OCI-LY3 (cell line): ENCODE measurements at regions not wholly inside any gene's neighbourhood (a gene's known extent, or its start where the extent isn't known, plus 50 kb on each side); places are given as distances from the start of the nearest gene placed in this dataset.

ENCODE experiments used
- H2AFZ ChIP-seq: fragments of 200-600, 300-600 bp; shearing (Covaris generic); 2 replicates; pipeline ENCODE4 v1.6.0; 2014; ENCODE audit warnings: antibody characterized with exemption, low read depth, low read length
- H3K27ac ChIP-seq: fragments of 200-600, 300-600 bp; sonication (generic); 2 replicates; pipeline ENCODE4 v1.5.1; 2014; ENCODE audit warnings: mild to moderate bottlenecking, low read length, moderate library complexity, mixed read lengths
- H3K27me3 ChIP-seq: fragments of 200-600, 300-600 bp; sonication (generic); 2 replicates; pipeline ENCODE4 v1.6.1; 2014; ENCODE audit warnings: low read depth, low read length, mixed read lengths
- H3K36me3 ChIP-seq: fragments of 200-600, 300-600 bp; sonication (generic); replicated peaks from 2 replicates; pipeline ENCODE3; 2014; ENCODE audit warnings: low read depth, low read length, mixed read lengths
- H3K4me1 ChIP-seq: fragments of 300-600, 200-600 bp; sonication (generic); 2 replicates; pipeline ENCODE4 v1.6.1; 2014; ENCODE audit warnings: low read length, mixed read lengths
- H3K4me2 ChIP-seq: fragments of 200-600, 300-600 bp; sonication (generic); 2 replicates; pipeline ENCODE4 v1.6.1; 2014; ENCODE audit warnings: low read length, mixed read lengths
- H3K4me3 ChIP-seq: fragments of 300-600, 200-600 bp; sonication (generic); 2 replicates; pipeline ENCODE4 v1.5.1; 2014; ENCODE audit warnings: antibody characterized with exemption, mild to moderate bottlenecking, low read length, moderate library complexity
- H3K79me2 ChIP-seq: fragments of 300-600, 200-600 bp; shearing (Covaris generic); 2 replicates; pipeline ENCODE4 v1.6.1; 2014; ENCODE audit warnings: mild to moderate bottlenecking, low read length, mixed read lengths
- H3K9ac ChIP-seq: fragments of 300-600, 200-600 bp; shearing (Covaris generic); 2 replicates; pipeline ENCODE4 v1.6.0; 2014; ENCODE audit warnings: mild to moderate bottlenecking, low read length, moderate library complexity
- H3K9me3 ChIP-seq: fragments of 200-600, 300-600 bp; shearing (Covaris generic); 2 replicates; pipeline ENCODE4 v1.6.1; 2014; ENCODE audit warnings: low read length, mixed read lengths; ENCODE audit not compliant: insufficient read depth
- H4K20me1 ChIP-seq: fragments of 200-600, 300-600 bp; sonication (generic); 2 replicates; pipeline ENCODE4 v1.6.1; 2016; ENCODE audit warnings: low read length, mixed read lengths; ENCODE audit not compliant: insufficient read depth
- EZH2phosphoT487 ChIP-seq: fragments of 200-600 bp; shearing (Covaris generic); IDR thresholded peaks from 2 replicates; pipeline ENCODE4 v1.6.1; 2018; ENCODE audit warnings: antibody characterized with exemption, mixed run types, low read depth
- TF ChIP-seq, protein P1 (sequence below): fragments of 200-600, 300-600 bp; sonication (generic); IDR thresholded peaks from 2 replicates; pipeline ENCODE4 v1.5.1; 2014; ENCODE audit warnings: antibody characterized with exemption, low read length, low read depth

DNA sequence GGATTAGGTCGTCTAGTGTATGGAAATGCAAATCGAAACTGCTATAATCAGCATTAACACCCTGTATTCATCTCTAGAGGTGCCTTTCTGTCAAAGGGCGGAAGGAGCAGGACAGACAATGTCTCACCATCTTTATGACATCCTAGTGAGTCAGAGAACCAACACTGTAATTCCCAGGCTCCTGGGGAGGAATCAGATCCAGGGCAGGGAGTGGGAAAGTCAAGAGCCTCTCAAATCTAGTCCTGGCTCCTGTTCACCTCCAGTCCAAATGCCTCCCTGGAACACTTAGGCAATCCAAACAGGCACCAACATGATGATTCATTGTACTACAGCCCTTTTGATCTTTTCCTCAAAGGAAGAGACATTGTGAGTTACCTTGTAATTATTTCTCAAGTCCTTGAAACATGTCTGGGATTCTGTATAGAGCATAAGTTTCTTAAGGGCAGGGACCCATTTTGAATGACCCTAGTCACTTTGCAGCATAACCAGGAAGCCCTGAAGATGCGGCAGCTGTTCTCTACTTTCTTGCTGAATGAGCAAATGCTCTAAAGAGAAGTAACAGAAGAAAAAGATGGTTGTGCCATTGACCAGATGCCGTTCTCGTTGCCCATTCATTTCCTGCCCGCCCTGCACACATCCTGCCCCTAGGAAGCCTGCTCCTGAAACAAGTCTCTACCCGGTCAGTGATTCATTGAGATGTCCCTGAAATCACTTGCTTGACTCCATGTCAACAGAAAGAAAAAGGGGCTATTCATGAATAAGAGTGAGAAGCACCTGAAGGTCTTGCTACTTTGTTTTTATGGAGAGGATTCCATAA, 112.8 kb upstream of the JARID2 start:
- peak overlapping the region; percentile 34 for H3K4me2 ChIP-seq
- H3K27me3 ChIP-seq: no peaks in the 10 kb centered on the region
- no peaks in the 10 kb centered on the region for H3K9me3 ChIP-seq
- H3K4me3 ChIP-seq: no peak overlapping the region
- peaks cover 74% of the 10 kb centered on the region for H3K4me1 ChIP-seq
- TF ChIP-seq, protein P1, sequence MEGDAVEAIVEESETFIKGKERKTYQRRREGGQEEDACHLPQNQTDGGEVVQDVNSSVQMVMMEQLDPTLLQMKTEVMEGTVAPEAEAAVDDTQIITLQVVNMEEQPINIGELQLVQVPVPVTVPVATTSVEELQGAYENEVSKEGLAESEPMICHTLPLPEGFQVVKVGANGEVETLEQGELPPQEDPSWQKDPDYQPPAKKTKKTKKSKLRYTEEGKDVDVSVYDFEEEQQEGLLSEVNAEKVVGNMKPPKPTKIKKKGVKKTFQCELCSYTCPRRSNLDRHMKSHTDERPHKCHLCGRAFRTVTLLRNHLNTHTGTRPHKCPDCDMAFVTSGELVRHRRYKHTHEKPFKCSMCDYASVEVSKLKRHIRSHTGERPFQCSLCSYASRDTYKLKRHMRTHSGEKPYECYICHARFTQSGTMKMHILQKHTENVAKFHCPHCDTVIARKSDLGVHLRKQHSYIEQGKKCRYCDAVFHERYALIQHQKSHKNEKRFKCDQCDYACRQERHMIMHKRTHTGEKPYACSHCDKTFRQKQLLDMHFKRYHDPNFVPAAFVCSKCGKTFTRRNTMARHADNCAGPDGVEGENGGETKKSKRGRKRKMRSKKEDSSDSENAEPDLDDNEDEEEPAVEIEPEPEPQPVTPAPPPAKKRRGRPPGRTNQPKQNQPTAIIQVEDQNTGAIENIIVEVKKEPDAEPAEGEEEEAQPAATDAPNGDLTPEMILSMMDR: no peak
- no peak for TF ChIP-seq EZH2phosphoT487
- H2AFZ ChIP-seq: 0 out of 2 replicates have a peak overlapping the region, but pooled peaks have one; percentile 15
- H3K79me2 ChIP-seq: no peaks in the 10 kb centered on the region
- no peaks in the 10 kb centered on the region for H3K36me3 ChIP-seq
- no peak overlapping the region for H3K27ac ChIP-seq
- no peak overlapping the region for H3K9ac ChIP-seq
- H4K20me1 ChIP-seq: no peaks in the 10 kb centered on the region

DNA sequence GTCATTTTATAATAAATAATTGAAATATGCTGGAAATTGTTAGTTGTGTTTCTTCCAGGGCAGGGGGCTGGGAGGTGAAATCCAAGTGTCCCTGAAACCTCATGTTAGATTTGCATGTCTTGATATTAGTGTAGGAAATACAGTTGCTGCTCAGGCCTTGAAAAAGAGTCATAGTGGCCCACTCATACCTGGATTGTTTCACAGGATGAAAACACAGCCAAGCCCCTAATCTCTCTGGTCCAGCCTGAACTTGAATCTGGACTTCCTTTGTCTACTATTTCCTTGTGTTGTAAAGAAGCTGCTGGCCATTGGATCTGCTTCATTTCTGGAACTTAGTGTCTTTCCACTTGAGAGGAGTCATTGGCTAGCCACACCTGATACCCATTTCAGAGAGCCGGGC, 108.8 kb upstream of the JARID2 start:
- Histone ChIP-seq H3K27ac (peak overlapping the region; percentile 52), H3K4me2 (peak overlapping the region; percentile 73), H3K4me1 (peaks cover 41% of the 10 kb centered on the region), H3K79me2 (no peaks in the 10 kb centered on the region), H3K36me3 (no peaks in the 10 kb centered on the region), H3K4me3 (peak overlapping the region; percentile 40), H3K27me3 (no peaks in the 10 kb centered on the region), H2AFZ (no peak overlapping the region), H3K9ac (peak overlapping the region; percentile 34; the same call in 1 of the 2 replicates), H3K9me3 (no peaks in the 10 kb centered on the region), H4K20me1 (no peaks in the 10 kb centered on the region)
- TF ChIP-seq, protein P1: no peak
- TF ChIP-seq EZH2phosphoT487: no peak

DNA sequence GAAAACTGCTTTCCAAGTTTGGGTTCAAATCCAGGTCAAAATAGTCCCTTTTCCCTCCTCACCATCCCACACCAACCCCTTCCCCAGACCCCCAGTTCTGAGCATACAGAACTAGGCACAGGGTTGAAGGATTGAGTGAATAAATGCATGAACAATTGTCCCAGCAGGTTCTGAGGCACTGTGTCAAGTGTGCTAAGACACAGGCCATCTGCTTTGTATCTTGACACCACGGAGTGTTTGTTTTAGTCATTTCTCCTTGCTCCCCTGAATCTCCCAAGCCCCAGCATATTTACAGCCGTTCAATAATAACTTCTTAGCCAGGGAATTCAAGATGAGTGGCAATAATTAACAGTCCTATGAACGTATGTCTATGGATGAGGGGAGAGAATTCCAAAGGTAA, 102.8 kb upstream of the JARID2 start:
- Histone ChIP-seq H4K20me1 (no peaks in the 10 kb centered on the region), H2AFZ (no peak overlapping the region), H3K9me3 (no peaks in the 10 kb centered on the region), H3K4me1 (peaks cover 3% of the 10 kb centered on the region), H3K36me3 (no peaks in the 10 kb centered on the region), H3K4me2 (no peak overlapping the region), H3K79me2 (no peaks in the 10 kb centered on the region), H3K9ac (no peak overlapping the region), H3K4me3 (no peak overlapping the region), H3K27ac (no peak overlapping the region), H3K27me3 (no peaks in the 10 kb centered on the region)
- TF ChIP-seq EZH2phosphoT487: no peak
- TF ChIP-seq, protein P1: no peak

DNA sequence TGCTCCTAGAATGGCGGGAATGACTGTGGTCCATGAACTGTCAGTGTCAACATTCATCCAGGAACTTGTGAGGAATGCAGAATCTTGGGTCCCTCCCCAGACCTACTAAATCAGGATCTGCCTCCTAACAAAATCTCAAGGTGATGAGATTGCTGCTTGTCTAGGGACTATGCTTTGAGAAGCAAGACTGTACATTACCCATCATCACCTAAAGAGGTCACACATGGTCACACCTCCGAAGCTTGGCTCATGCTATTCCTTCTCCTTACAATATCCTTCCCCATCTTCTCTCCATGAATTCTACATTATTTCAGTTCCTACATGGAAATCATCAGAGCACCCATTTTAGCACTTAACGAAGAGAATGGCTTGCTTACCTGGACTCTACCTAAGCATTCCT, 102.3 kb upstream of the JARID2 start:
- H2AFZ ChIP-seq: no peak overlapping the region
- no peak for TF ChIP-seq EZH2phosphoT487
- TF ChIP-seq, protein P1: no peak
- no peaks in the 10 kb centered on the region for H4K20me1 ChIP-seq
- no peaks in the 10 kb centered on the region for H3K27me3 ChIP-seq
- H3K9me3 ChIP-seq: no peaks in the 10 kb centered on the region
- H3K36me3 ChIP-seq: no peaks in the 10 kb centered on the region
- H3K27ac ChIP-seq: no peak overlapping the region
- no peak overlapping the region for H3K4me3 ChIP-seq
- no peaks in the 10 kb centered on the region for H3K79me2 ChIP-seq
- peaks cover 6% of the 10 kb centered on the region for H3K4me1 ChIP-seq
- H3K4me2 ChIP-seq: no peak overlapping the region
- H3K9ac ChIP-seq: no peak overlapping the region
